Smooth muscle cell (in vitro differentiated cells): ENCODE measurements at regions not wholly inside any gene's neighbourhood (a gene's known extent, or its start where the extent isn't known, plus 50 kb on each side); places are given as distances from the start of the nearest gene placed in this dataset.

Experiments
- DNase-seq: peaks from one replicate; lab custom pipeline; 2025; ENCODE audit not compliant: unreplicated experiment; lab: John Stamatoyannopoulos, UW
- H2AFZ ChIP-seq: fragments of 200-600 bp; sonication (generic); 2 replicates; pipeline ENCODE4 v1.6.0; 2016; ENCODE audit warnings: antibody characterized with exemption, low read depth, mild to moderate bottlenecking
- H3F3A ChIP-seq: fragments of 200-600 bp; sonication (generic); 2 replicates; pipeline ENCODE4 v1.6.0; 2017; ENCODE audit warnings: antibody characterized with exemption, low read depth
- H3K27ac ChIP-seq: fragments of 200-600 bp; sonication (generic); 2 replicates; pipeline ENCODE4 v1.5.1; 2016; ENCODE audit warnings: low read depth, mild to moderate bottlenecking
- H3K27me3 ChIP-seq: fragments of 200-600 bp; sonication (generic); 2 replicates; pipeline ENCODE4 v1.6.1; 2016; ENCODE audit warnings: low read depth, mild to moderate bottlenecking
- H3K36me3 ChIP-seq: fragments of 200-600 bp; sonication (generic); 2 replicates; pipeline ENCODE4 v1.5.1; 2016; ENCODE audit warnings: low read depth
- H3K4me1 ChIP-seq: fragments of 200-600 bp; sonication (generic); 2 replicates; pipeline ENCODE4 v1.5.1; 2016; ENCODE audit warnings: low read depth
- H3K4me2 ChIP-seq: fragments of 200-600 bp; sonication (generic); 2 replicates; pipeline ENCODE4 v1.6.0; 2016; ENCODE audit warnings: mild to moderate bottlenecking
- H3K4me3 ChIP-seq: fragments of 200-600 bp; sonication (generic); 2 replicates; pipeline ENCODE4 v1.5.1; 2016; ENCODE audit warnings: mild to moderate bottlenecking
- H3K79me2 ChIP-seq: fragments of 200-600 bp; sonication (generic); 2 replicates; pipeline ENCODE4 v1.6.0; 2016; ENCODE audit warnings: low read depth, mild to moderate bottlenecking
- H3K9ac ChIP-seq: fragments of 200-600 bp; sonication (generic); 2 replicates; pipeline ENCODE4 v1.6.0; 2016; ENCODE audit warnings: low read depth
- H3K9me3 ChIP-seq: fragments of 200-600 bp; sonication (generic); replicated peaks from 2 replicates; pipeline ENCODE4 v1.5.1; 2016; ENCODE audit warnings: low read depth
- H4K20me1 ChIP-seq: fragments of 200-600 bp; sonication (generic); 2 replicates; pipeline ENCODE4 v1.6.0; 2016; ENCODE audit warnings: low read depth
- CTCF ChIP-seq: fragments of 200-600 bp; sonication (generic); IDR thresholded peaks from 2 replicates; pipeline ENCODE4 v1.5.1; 2017; ENCODE audit warnings: borderline replicate concordance, mild to moderate bottlenecking, antibody characterized with exemption; ENCODE audit not compliant: insufficient read depth, poor library complexity, severe bottlenecking
- WGBS: methylation state at CpG from one replicate; pipeline ENCODE4 v1.1.7; 2016; ENCODE audit warnings: low lambda C conversion rate; 5-methylcytosine and 5-hydroxymethylcytosine counted together

- no peak overlapping the region for H3K27ac ChIP-seq
- TF ChIP-seq CTCF: no peak
- H4K20me1 ChIP-seq: no peaks in the 10 kb centered on the region
- no peak for DNase-seq
- H3K4me2 ChIP-seq: no peak overlapping the region
- no peak overlapping the region for H3K9ac ChIP-seq
- no peak overlapping the region for H3K4me3 ChIP-seq
- no peaks in the 10 kb centered on the region for H3K4me1 ChIP-seq
- H3K36me3 ChIP-seq: no peaks in the 10 kb centered on the region
- no peaks in the 10 kb centered on the region for H3F3A ChIP-seq
- no peaks in the 10 kb centered on the region for H3K9me3 ChIP-seq
- H2AFZ ChIP-seq: no peak overlapping the region
- no peaks in the 10 kb centered on the region for H3K27me3 ChIP-seq
- H3K79me2 ChIP-seq: no peaks in the 10 kb centered on the region
- 85% methylated on average over 2 of the region's 2 CpGs for WGBS
Measured at GRCh38 chr3:76429581-76430177, 610.2 kb upstream of the ROBO2 start.

GRCh38 chr3:76432396-76432795, 607.5 kb upstream of the ROBO2 start:
- WGBS: 69% methylated on average over 4 of the region's 4 CpGs
- Histone ChIP-seq H3K27ac (peak overlapping the region; percentile 57), H3K36me3 (no peaks in the 10 kb centered on the region), H3K4me2 (no peak overlapping the region), H2AFZ (no peak overlapping the region), H3K9ac (no peak overlapping the region), H3K79me2 (no peaks in the 10 kb centered on the region), H3K4me3 (no peak overlapping the region), H4K20me1 (no peaks in the 10 kb centered on the region), H3K4me1 (no peaks in the 10 kb centered on the region), H3K27me3 (no peaks in the 10 kb centered on the region), H3F3A (no peaks in the 10 kb centered on the region), H3K9me3 (no peaks in the 10 kb centered on the region)
- no peak for TF ChIP-seq CTCF
- no peak for DNase-seq

GRCh38 chr3:76436894-76437293, 603.0 kb upstream of the ROBO2 start:
- TF ChIP-seq CTCF: no peak
- Histone ChIP-seq H3K36me3 (no peaks in the 10 kb centered on the region), H3K4me2 (no peak overlapping the region), H4K20me1 (no peaks in the 10 kb centered on the region), H2AFZ (no peak overlapping the region), H3K79me2 (no peaks in the 10 kb centered on the region), H3K9me3 (no peaks in the 10 kb centered on the region), H3K27me3 (no peaks in the 10 kb centered on the region), H3F3A (no peaks in the 10 kb centered on the region), H3K4me3 (no peak overlapping the region), H3K27ac (peak overlapping the region; percentile 30), H3K4me1 (peaks cover 5% of the 10 kb centered on the region), H3K9ac (no peak overlapping the region)
- WGBS: 84% methylated on average over 3 of the region's 3 CpGs
- no peak for DNase-seq

- Histone ChIP-seq H3K4me1 (peaks cover 5% of the 10 kb centered on the region), H3K27ac (peak overlapping the region; percentile 28), H3K9me3 (no peaks in the 10 kb centered on the region), H3K27me3 (no peaks in the 10 kb centered on the region), H2AFZ (peak overlapping the region; percentile 9), H3K79me2 (no peaks in the 10 kb centered on the region), H3K9ac (no peak overlapping the region), H3F3A (no peaks in the 10 kb centered on the region), H3K4me3 (no peak overlapping the region), H3K36me3 (no peaks in the 10 kb centered on the region), H4K20me1 (no peaks in the 10 kb centered on the region), H3K4me2 (peak overlapping the region; percentile 9)
- WGBS: 41% methylated on average over 2 of the region's 2 CpGs
- DNase-seq: no peak
- TF ChIP-seq CTCF: no peak
Measured at GRCh38 chr3:76438971-76439370, 600.9 kb upstream of the ROBO2 start.
